SK-N-SH (cell line): ENCODE measurements at regions not wholly inside any gene's neighbourhood (a gene's known extent, or its start where the extent isn't known, plus 50 kb on each side); places are given as distances from the start of the nearest gene placed in this dataset.

Source experiments
- CTCF ChIA-PET: fragments of 300-600, 350-600 bp; formaldehyde crosslinking; extraction: SDS; loops from one replicate; lab custom pipeline; 2021; lab: Yijun Ruan, JAX
- POLR2A ChIA-PET: fragments of 350-600 bp; sonication (Branson Sonifier 250); formaldehyde crosslinking; extraction: SDS; loops from one replicate; lab custom pipeline; 2020; ENCODE audit warnings: antibody characterized with exemption, inconsistent platforms; lab: Yijun Ruan, JAX
- DNase-seq: peaks from one replicate; pipeline ENCODE4 v3.0.0; 2012
- H2AFZ ChIP-seq: fragments of 200-600 bp; sonication (generic); 2 replicates; pipeline ENCODE4 v1.8.1; 2016; ENCODE audit warnings: antibody characterized with exemption, mild to moderate bottlenecking, low read depth
- H3F3A ChIP-seq: fragments of 200-600 bp; sonication (generic); replicated peaks from 2 replicates; pipeline ENCODE3; 2016; ENCODE audit warnings: antibody characterized with exemption, mild to moderate bottlenecking; ENCODE audit not compliant: insufficient read depth
- H3K27ac ChIP-seq, 2 experiments: fragments of 200-500 bp in 1 of 2; fragments of 200-600 bp in 1 of 2; sonication (Bioruptor generic) in 1 of 2; sonication (generic), shearing (Covaris generic) in 1 of 2; 2 replicates each; pipeline versions ENCODE4 v1.5.1 to v1.6.1; 2014 to 2016; ENCODE audit warnings: low read depth in 2 of 2, inconsistent platforms in 1 of 2, low read length in 1 of 2, mild to moderate bottlenecking in 1 of 2, mixed read lengths in 1 of 2
- H3K27me3 ChIP-seq: fragments of 200-600 bp; sonication (generic), shearing (Covaris generic); 2 replicates; pipeline ENCODE4 v1.6.1; 2016; ENCODE audit warnings: mixed run types; ENCODE audit not compliant: insufficient read depth
- H3K36me3 ChIP-seq, 2 experiments: fragments of 200-500 bp in 1 of 2; fragments of 200-600 bp in 1 of 2; sonication (Bioruptor generic) in 1 of 2; sonication (generic) in 1 of 2; replicated peaks in 1 of 2; 2 replicates each; pipeline versions ENCODE3 to v1.5.1; 2014 to 2016; ENCODE audit warnings: low read length in 1 of 2, mild to moderate bottlenecking in 1 of 2; ENCODE audit not compliant: insufficient read depth in 2 of 2, control insufficient read depth in 1 of 2
- H3K4me1 ChIP-seq, 2 experiments: fragments of 200-500 bp in 1 of 2; fragments of 200-600 bp in 1 of 2; sonication (Bioruptor generic) in 1 of 2; sonication (generic), shearing (Covaris generic) in 1 of 2; 2 replicates each; pipeline versions ENCODE4 v1.5.1 to v1.6.1; 2014 to 2016; ENCODE audit warnings: low read depth in 1 of 2, low read length in 1 of 2, mixed run types in 1 of 2; ENCODE audit not compliant: insufficient read depth in 2 of 2, control insufficient read depth in 1 of 2
- H3K4me2 ChIP-seq: fragments of 200-600 bp; sonication (generic), shearing (Covaris generic); 2 replicates; pipeline ENCODE4 v1.6.1; 2017; ENCODE audit warnings: mixed run types
- H3K4me3 ChIP-seq, 2 experiments: fragments of 200-500 bp in 1 of 2; fragments of 200-600 bp in 1 of 2; sonication (Bioruptor generic) in 1 of 2; sonication (generic), shearing (Covaris generic) in 1 of 2; 2 replicates each; pipeline versions ENCODE4 v1.5.1 to v1.8.1; 2014 to 2016; ENCODE audit warnings: low read depth in 2 of 2, inconsistent platforms in 1 of 2, low read length in 1 of 2, mild to moderate bottlenecking in 1 of 2, mixed read lengths in 1 of 2, moderate library complexity in 1 of 2
- H3K79me2 ChIP-seq: fragments of 200-600 bp; sonication (generic); 2 replicates; pipeline ENCODE4 v1.8.1; 2017; ENCODE audit warnings: mild to moderate bottlenecking; ENCODE audit not compliant: insufficient read depth
- H3K9ac ChIP-seq: fragments of 200-600 bp; sonication (generic); 2 replicates; pipeline ENCODE4 v1.6.1; 2017; ENCODE audit warnings: mixed run types
- H3K9me2 ChIP-seq: fragments of 200-600 bp; sonication (generic); 2 replicates; pipeline ENCODE4 v1.6.1; 2017; ENCODE audit warnings: mixed run types
- H3K9me3 ChIP-seq: fragments of 200-600 bp; sonication (generic); 2 replicates; pipeline ENCODE4 v1.6.1; 2017; ENCODE audit warnings: mixed run types, mild to moderate bottlenecking, moderate library complexity
- H4K20me1 ChIP-seq: fragments of 200-600 bp; sonication (generic); 2 replicates; pipeline ENCODE4 v1.6.1; 2017; ENCODE audit warnings: mild to moderate bottlenecking, mixed run types; ENCODE audit not compliant: insufficient read depth
- CTCF ChIP-seq: fragments of 200-600 bp; sonication (generic); IDR thresholded peaks from 2 replicates; pipeline ENCODE4 v1.6.1; 2017; ENCODE audit warnings: antibody characterized with exemption, mild to moderate bottlenecking, moderate library complexity
- ELF1 ChIP-seq: IDR thresholded peaks from 2 replicates; pipeline ENCODE4 v1.4.0; 2012
- EP300 ChIP-seq, 2 experiments: IDR thresholded peaks; 2 replicates each; pipeline versions ENCODE4 v1.4.0 to v1.6.1; 2012; ENCODE audit warnings: borderline replicate concordance in 1 of 2, low read depth in 1 of 2, low read length in 1 of 2
- GABPA ChIP-seq: IDR thresholded peaks from 2 replicates; pipeline ENCODE4 v1.4.0; 2012; ENCODE audit warnings: low read depth, mild to moderate bottlenecking
- GATA2 ChIP-seq: sonication (generic); formaldehyde crosslinking; IDR thresholded peaks from 2 replicates; pipeline ENCODE4 v1.5.0; 2020; ENCODE audit warnings: mild to moderate bottlenecking, missing genetic modification reagents
- IRF3 ChIP-seq: fragments of 150-350 bp; IDR thresholded peaks from 2 replicates; pipeline ENCODE4 v1.6.1; 2016; ENCODE audit warnings: mild to moderate bottlenecking, low read depth, low read length
- MEF2A ChIP-seq: IDR thresholded peaks from 2 replicates; pipeline ENCODE4 v1.4.0; 2012; ENCODE audit warnings: low read depth, borderline replicate concordance
- PBX3 ChIP-seq: IDR thresholded peaks from 2 replicates; pipeline ENCODE4; 2012
- POLR2AphosphoS5 ChIP-seq: IDR thresholded peaks from 2 replicates; pipeline ENCODE4 v1.6.1; 2012; ENCODE audit warnings: low read depth, low read length
- RXRA ChIP-seq: IDR thresholded peaks from 2 replicates; pipeline ENCODE4 v1.4.0; 2012; ENCODE audit warnings: low read depth, mild to moderate bottlenecking, borderline replicate concordance
- SMC3 ChIP-seq: IDR thresholded peaks from 2 replicates; pipeline ENCODE4 v1.6.1; 2012; ENCODE audit warnings: low read depth, low read length, improper control_type of control experiment
- TAF1 ChIP-seq: IDR thresholded peaks from 2 replicates; pipeline ENCODE4 v1.6.1; 2012; ENCODE audit warnings: low read depth, mild to moderate bottlenecking, low read length, moderate library complexity, borderline replicate concordance
- TCF12 ChIP-seq: IDR thresholded peaks from 2 replicates; pipeline ENCODE4 v1.4.0; 2012
- TEAD4 ChIP-seq: IDR thresholded peaks from 2 replicates; pipeline ENCODE4 v1.4.0; 2012; ENCODE audit warnings: mild to moderate bottlenecking, borderline replicate concordance; ENCODE audit not compliant: insufficient read depth
- USF2 ChIP-seq: fragments of 150-350 bp; IDR thresholded peaks from 2 replicates; pipeline ENCODE4 v1.6.1; 2017; ENCODE audit warnings: antibody characterized with exemption, low read length, low read depth, borderline replicate concordance
- YY1 ChIP-seq: IDR thresholded peaks from 2 replicates; pipeline ENCODE4 v1.4.0; 2012; ENCODE audit warnings: low read depth, mild to moderate bottlenecking
- ZBTB33 ChIP-seq: IDR thresholded peaks from 2 replicates; pipeline ENCODE4 v1.4.0; 2012; ENCODE audit warnings: low read depth, borderline replicate concordance
- WGBS: methylation state at CpG from one replicate; pipeline ENCODE4 v1.1.6; 2017; ENCODE audit warnings: low lambda C conversion rate; 5-methylcytosine and 5-hydroxymethylcytosine counted together

- no peak for DNase-seq
- Histone ChIP-seq H2AFZ (no peak overlapping the region), H3K4me1 (no peaks in the 10 kb centered on the region), H3K79me2 (no peaks in the 10 kb centered on the region), H3K4me3 (no peak overlapping the region), H3K27me3 (no peaks in the 10 kb centered on the region), H3K9me3 (no peaks in the 10 kb centered on the region), H3K9me2 (no peaks in the 10 kb centered on the region), H3K36me3 (no peaks in the 10 kb centered on the region), H3K4me2 (no peak overlapping the region), H4K20me1 (no peaks in the 10 kb centered on the region), H3F3A (no peaks in the 10 kb centered on the region), H3K9ac (no peak overlapping the region), H3K27ac (no peak overlapping the region)
- ChIA-PET POLR2A (no interaction called here), CTCF (no interaction called here)
- TF ChIP-seq MEF2A (no peak), GATA2 (CRISPR knock-in tag) (no peak), ZBTB33 (no peak), GABPA (no peak), POLR2AphosphoS5 (no peak), YY1 (no peak), TAF1 (no peak), PBX3 (no peak)
- 0% methylated on average over 1 of the region's 1 CpG for WGBS
These were observed 756.5 kb downstream of the SLITRK1 start for GRCh38 chr13:83125791-83126190.

- Histone ChIP-seq H3K9ac (no peak overlapping the region), H3K27me3 (no peaks in the 10 kb centered on the region), H3K4me2 (no peak overlapping the region), H3F3A (no peaks in the 10 kb centered on the region), H3K4me3 (no peak overlapping the region), H4K20me1 (no peaks in the 10 kb centered on the region), H3K79me2 (no peaks in the 10 kb centered on the region), H3K27ac (no peak overlapping the region), H3K4me1 (no peaks in the 10 kb centered on the region), H3K9me3 (no peaks in the 10 kb centered on the region), H2AFZ (no peak overlapping the region), H3K9me2 (no peaks in the 10 kb centered on the region; the same call in 1 of the 2 replicates), H3K36me3 (no peaks in the 10 kb centered on the region)
- POLR2A ChIA-PET = no interaction called here
- DNase-seq = no peak
- TF ChIP-seq IRF3 (no peak), POLR2AphosphoS5 (no peak), EP300 (IDR thresholded peaks at IDR 0.05; ENCODE audit: borderline replicate concordance in 1 of 2, low read depth in 1 of 2, low read length in 1 of 2) (no peak), USF2 (no peak), CTCF (no peak), ZBTB33 (no peak), SMC3 (no peak), TAF1 (no peak), GABPA (no peak), TEAD4 (no peak), GATA2 (CRISPR knock-in tag) (no peak), TCF12 (no peak), RXRA (no peak), ELF1 (no peak)
- WGBS = 0% methylated on average over 4 of the region's 4 CpGs
- CTCF ChIA-PET = no interaction called here
These were observed 760.4 kb downstream of the SLITRK1 start for GRCh38 chr13:83121896-83122295.
